HEK293 (cell line): ENCODE measurements at regions not wholly inside any gene's neighbourhood (a gene's known extent, or its start where the extent isn't known, plus 50 kb on each side); places are given as distances from the start of the nearest gene placed in this dataset.

Experiments used
- CTCF ChIA-PET: fragments of 350-600 bp; formaldehyde crosslinking; extraction: SDS; loops from one replicate; lab custom pipeline; 2021; ENCODE audit warnings: antibody characterized with exemption; lab: Yijun Ruan, JAX
- POLR2A ChIA-PET: fragments of 300-600 bp; formaldehyde crosslinking; extraction: SDS; loops from one replicate; lab custom pipeline; 2020; ENCODE audit warnings: antibody characterized with exemption, inconsistent platforms; lab: Yijun Ruan, JAX
- H3K27ac ChIP-seq: fragments of 200-500 bp; sonication (Bioruptor generic); 2 replicates; pipeline ENCODE4 v1.5.1; 2014; ENCODE audit warnings: low read depth, low read length, control low read depth, inconsistent platforms; ENCODE audit errors: extremely low read depth
- H3K36me3 ChIP-seq, 2 experiments: fragments of 200-500 bp in 1 of 2; sonication (Bioruptor generic) in 1 of 2; 1 replicate in 1 of 2; 2 replicates in 1 of 2; pipeline ENCODE4 v1.5.1; 2014 to 2017; ENCODE audit warnings: inconsistent platforms in 2 of 2, low read length in 2 of 2; ENCODE audit not compliant: control insufficient read depth in 2 of 2, insufficient read depth in 1 of 2
- H3K4me1 ChIP-seq: fragments of 200-500 bp; sonication (Bioruptor generic); 2 replicates; pipeline ENCODE4 v1.5.1; 2014; ENCODE audit warnings: mild to moderate bottlenecking, low read length, inconsistent platforms; ENCODE audit not compliant: control insufficient read depth, insufficient read depth
- H3K4me3 ChIP-seq: 2 replicates; pipeline ENCODE4 v1.5.1; 2011; ENCODE audit warnings: low read depth, mild to moderate bottlenecking, control low read depth, low read length, moderate library complexity
- H3K9me3 ChIP-seq: fragments of 200-500 bp; sonication (Bioruptor generic); 2 replicates; pipeline ENCODE4 v1.5.1; 2014; ENCODE audit warnings: low read depth, low read length, inconsistent platforms; ENCODE audit not compliant: control insufficient read depth, insufficient read depth
- ATF2 ChIP-seq: fragments of 450-650 bp; formaldehyde crosslinking; IDR thresholded peaks from 2 replicates; pipeline ENCODE4 v1.5.1; 2016; ENCODE audit warnings: missing biosample characterization, missing genetic modification characterization, low read depth
- GFI1B ChIP-seq: fragments of 450-650 bp; formaldehyde crosslinking; IDR thresholded peaks from 2 replicates; pipeline ENCODE4 v1.5.1; 2016; ENCODE audit warnings: missing biosample characterization, missing genetic modification characterization
- HOXA7 ChIP-seq: sonication (generic); formaldehyde crosslinking; IDR thresholded peaks from 2 replicates; pipeline ENCODE4 v1.8.1; 2022; ENCODE audit warnings: missing genetic modification reagents, borderline replicate concordance
- HOXD13 ChIP-seq: sonication (generic); formaldehyde crosslinking; IDR thresholded peaks from 2 replicates; pipeline ENCODE4 v1.8.0; 2022; ENCODE audit warnings: missing genetic modification reagents, borderline replicate concordance
- INSM2 ChIP-seq: fragments of 450-650 bp; formaldehyde crosslinking; IDR thresholded peaks from 2 replicates; pipeline ENCODE4 v1.5.1; 2016; ENCODE audit warnings: missing biosample characterization, missing genetic modification characterization
- SCRT1 ChIP-seq: fragments of 450-650 bp; formaldehyde crosslinking; IDR thresholded peaks from 2 replicates; pipeline ENCODE4 v1.5.1; 2016; ENCODE audit warnings: missing biosample characterization, missing genetic modification characterization, borderline replicate concordance
- YY1 ChIP-seq: fragments of 450-650 bp; formaldehyde crosslinking; IDR thresholded peaks from 2 replicates; pipeline ENCODE4 v1.5.1; 2018; ENCODE audit warnings: missing biosample characterization, missing genetic modification characterization
- ZBTB17 ChIP-seq: fragments of 450-650 bp; formaldehyde crosslinking; IDR thresholded peaks from 2 replicates; pipeline ENCODE4 v1.5.1; 2016; ENCODE audit warnings: missing biosample characterization, missing genetic modification characterization
- ZBTB6 ChIP-seq: fragments of 450-650 bp; formaldehyde crosslinking; IDR thresholded peaks from 2 replicates; pipeline ENCODE4 v1.5.1; 2017; ENCODE audit warnings: missing biosample characterization, missing genetic modification characterization
- ZFP37 ChIP-seq: fragments of 450-650 bp; formaldehyde crosslinking; IDR thresholded peaks from 2 replicates; pipeline ENCODE4 v1.5.1; 2016; ENCODE audit warnings: missing biosample characterization, missing genetic modification characterization
- ZNF112 ChIP-seq: fragments of 450-650 bp; formaldehyde crosslinking; IDR thresholded peaks from 2 replicates; pipeline ENCODE4 v1.5.0; 2017; ENCODE audit warnings: missing biosample characterization, missing genetic modification characterization
- ZNF132 ChIP-seq: fragments of 450-650 bp; formaldehyde crosslinking; IDR thresholded peaks from 2 replicates; pipeline ENCODE4 v1.5.1; 2017; ENCODE audit warnings: missing biosample characterization, missing genetic modification characterization, borderline replicate concordance
- ZNF18 ChIP-seq: fragments of 450-650 bp; formaldehyde crosslinking; IDR thresholded peaks from 2 replicates; pipeline ENCODE4 v1.5.1; 2016; ENCODE audit warnings: missing biosample characterization, missing genetic modification characterization
- ZNF280C ChIP-seq: fragments of 450-650 bp; formaldehyde crosslinking; IDR thresholded peaks from 2 replicates; pipeline ENCODE4 v1.5.1; 2016; ENCODE audit warnings: missing biosample characterization, missing genetic modification characterization
- ZNF280D ChIP-seq: fragments of 450-650 bp; formaldehyde crosslinking; IDR thresholded peaks from 2 replicates; pipeline ENCODE4 v1.5.1; 2016; ENCODE audit warnings: missing biosample characterization, missing genetic modification characterization
- ZNF350 ChIP-seq: fragments of 450-650 bp; formaldehyde crosslinking; IDR thresholded peaks from 2 replicates; pipeline ENCODE4 v1.5.0; 2017; ENCODE audit warnings: missing biosample characterization, mild to moderate bottlenecking, missing genetic modification characterization
- ZNF501 ChIP-seq: fragments of 450-650 bp; formaldehyde crosslinking; IDR thresholded peaks from 2 replicates; pipeline ENCODE4 v1.5.1; 2016; ENCODE audit warnings: missing biosample characterization, missing genetic modification characterization
- ZNF544 ChIP-seq: fragments of 450-650 bp; formaldehyde crosslinking; IDR thresholded peaks from 2 replicates; pipeline ENCODE4 v1.5.0; 2017; ENCODE audit warnings: missing biosample characterization, missing genetic modification characterization
- ZNF621 ChIP-seq: fragments of 450-650 bp; formaldehyde crosslinking; IDR thresholded peaks from 2 replicates; pipeline ENCODE4 v1.5.1; 2017; ENCODE audit warnings: missing biosample characterization, missing genetic modification characterization
- ZNF623 ChIP-seq: fragments of 450-650 bp; formaldehyde crosslinking; IDR thresholded peaks from 2 replicates; pipeline ENCODE4 v1.5.1; 2016; ENCODE audit warnings: missing biosample characterization, missing genetic modification characterization
- ZNF624 ChIP-seq: fragments of 450-650 bp; formaldehyde crosslinking; IDR thresholded peaks from 2 replicates; pipeline ENCODE4 v1.5.1; 2017; ENCODE audit warnings: missing biosample characterization, missing genetic modification characterization

- Histone ChIP-seq H3K4me3 (no peak overlapping the region), H3K9me3 (no peaks in the 10 kb centered on the region), H3K27ac (no peak overlapping the region), H3K36me3 (no peaks in the 10 kb centered on the region), H3K4me1 (no peaks in the 10 kb centered on the region)
- POLR2A ChIA-PET: no interaction called here
- no peak for TF ChIP-seq ZNF350 (tag by site-specific recombination)
- no peak for TF ChIP-seq ATF2
- TF ChIP-seq ZNF132: no peak
- TF ChIP-seq SCRT1 (tag by site-specific recombination): no peak
- no peak for TF ChIP-seq ZNF621 (tag by site-specific recombination)
- no peak for TF ChIP-seq ZNF544
- TF ChIP-seq HOXA7 (CRISPR knock-in tag): no peak
- no peak for TF ChIP-seq ZNF280C
- TF ChIP-seq ZNF18 (tag by site-specific recombination): no peak
- no peak for TF ChIP-seq YY1 (tag by site-specific recombination)
- TF ChIP-seq ZNF280D (tag by site-specific recombination): no peak
- no peak for TF ChIP-seq ZFP37 (tag by site-specific recombination)
- no peak for TF ChIP-seq ZNF624 (tag by site-specific recombination)
- no peak for TF ChIP-seq ZNF623 (tag by site-specific recombination)
- no peak for TF ChIP-seq INSM2
- CTCF ChIA-PET: interaction anchor here (1.6 kb wide), 1 partner anchor 10 kb away, joined by 4 read pairs; no protein-coding TSS in a partner anchor
Measured at GRCh38 chr7:16200591-16200990, 220.7 kb downstream of the CRPPA start.

GRCh38 chr7:16193631-16194030, 227.7 kb downstream of the CRPPA start:
- CTCF ChIA-PET: no interaction called here
- no peak overlapping the region for H3K4me3 ChIP-seq
- H3K9me3 ChIP-seq: no peaks in the 10 kb centered on the region
- H3K4me1 ChIP-seq: no peaks in the 10 kb centered on the region
- no peaks in the 10 kb centered on the region for H3K36me3 ChIP-seq
- POLR2A ChIA-PET: no interaction called here
- no peak overlapping the region for H3K27ac ChIP-seq
- TF ChIP-seq ZBTB17 (tag by site-specific recombination) (no peak), GFI1B (tag by site-specific recombination) (no peak), ZNF112 (tag by site-specific recombination) (no peak), ZBTB6 (tag by site-specific recombination) (no peak), INSM2 (no peak), ZNF501 (tag by site-specific recombination) (no peak), HOXD13 (CRISPR knock-in tag) (no peak), ZNF280C (no peak)
